ENCODE measurements at regions not wholly inside any gene's neighbourhood (a gene's known extent, or its start where the extent isn't known, plus 50 kb on each side); places are given as distances from the start of the nearest gene placed in this dataset.

- no peaks in the 10 kb centered on the region for H3K9me3 ChIP-seq
- no peaks in the 10 kb centered on the region for H3K4me1 ChIP-seq
- 85% methylated on average over 5 of the region's 9 CpGs for WGBS
- DNase-seq (ENCODE audit: low spot score in 2 of 2), result no peak
- no peak overlapping the region for H3K27ac ChIP-seq
- H3K4me3 ChIP-seq, result no peak overlapping the region
- TF ChIP-seq, protein P1, sequence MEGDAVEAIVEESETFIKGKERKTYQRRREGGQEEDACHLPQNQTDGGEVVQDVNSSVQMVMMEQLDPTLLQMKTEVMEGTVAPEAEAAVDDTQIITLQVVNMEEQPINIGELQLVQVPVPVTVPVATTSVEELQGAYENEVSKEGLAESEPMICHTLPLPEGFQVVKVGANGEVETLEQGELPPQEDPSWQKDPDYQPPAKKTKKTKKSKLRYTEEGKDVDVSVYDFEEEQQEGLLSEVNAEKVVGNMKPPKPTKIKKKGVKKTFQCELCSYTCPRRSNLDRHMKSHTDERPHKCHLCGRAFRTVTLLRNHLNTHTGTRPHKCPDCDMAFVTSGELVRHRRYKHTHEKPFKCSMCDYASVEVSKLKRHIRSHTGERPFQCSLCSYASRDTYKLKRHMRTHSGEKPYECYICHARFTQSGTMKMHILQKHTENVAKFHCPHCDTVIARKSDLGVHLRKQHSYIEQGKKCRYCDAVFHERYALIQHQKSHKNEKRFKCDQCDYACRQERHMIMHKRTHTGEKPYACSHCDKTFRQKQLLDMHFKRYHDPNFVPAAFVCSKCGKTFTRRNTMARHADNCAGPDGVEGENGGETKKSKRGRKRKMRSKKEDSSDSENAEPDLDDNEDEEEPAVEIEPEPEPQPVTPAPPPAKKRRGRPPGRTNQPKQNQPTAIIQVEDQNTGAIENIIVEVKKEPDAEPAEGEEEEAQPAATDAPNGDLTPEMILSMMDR (IDR thresholded peaks at IDR 0.05), result no peak
- H3K36me3 ChIP-seq, result no peaks in the 10 kb centered on the region
- peaks cover 6% of the 10 kb centered on the region for H3K27me3 ChIP-seq
Observed at GRCh38 chr2:239610457-239611221, 209.8 kb upstream of the HDAC4 start.

GRCh38 chr2:239609607-239610310, 208.9 kb upstream of the HDAC4 start:
- WGBS, result 95% methylated on average over 23 of the region's 26 CpGs
- Histone ChIP-seq H3K27me3 (peaks cover 6% of the 10 kb centered on the region), H3K4me3 (no peak overlapping the region), H3K27ac (no peak overlapping the region), H3K9me3 (no peaks in the 10 kb centered on the region), H3K36me3 (no peaks in the 10 kb centered on the region), H3K4me1 (no peaks in the 10 kb centered on the region)
- peak in 1 of 2 donors; percentile 46 for DNase-seq (ENCODE audit: low spot score in 2 of 2)
- TF ChIP-seq POLR2AphosphoS5 (IDR thresholded peaks at IDR 0.05) (no peak), EP300 (IDR thresholded peaks at IDR 0.05) (no peak), POLR2A (IDR thresholded peaks at IDR 0.05) (no peak)
- TF ChIP-seq, protein P1 (IDR thresholded peaks at IDR 0.05), result no peak

- H3K27me3 ChIP-seq, result peaks cover 6% of the 10 kb centered on the region
- H3K27ac ChIP-seq, result no peak overlapping the region
- WGBS, result 94% methylated on average over 11 of the region's 11 CpGs
- no peak for TF ChIP-seq EP300 (IDR thresholded peaks at IDR 0.05)
- TF ChIP-seq, protein P1 (IDR thresholded peaks at IDR 0.05), result no peak
- no peak for TF ChIP-seq POLR2A (IDR thresholded peaks at IDR 0.05)
- no peak for TF ChIP-seq POLR2AphosphoS5 (IDR thresholded peaks at IDR 0.05)
- H3K4me3 ChIP-seq, result no peak overlapping the region
- no peaks in the 10 kb centered on the region for H3K4me1 ChIP-seq
- H3K36me3 ChIP-seq, result no peaks in the 10 kb centered on the region
- DNase-seq (ENCODE audit: low spot score in 2 of 2), result peak in 1 of 2 donors; percentile 51
- no peaks in the 10 kb centered on the region for H3K9me3 ChIP-seq
Observed at GRCh38 chr2:239609162-239609561, 208.3 kb upstream of the HDAC4 start.

DNA sequence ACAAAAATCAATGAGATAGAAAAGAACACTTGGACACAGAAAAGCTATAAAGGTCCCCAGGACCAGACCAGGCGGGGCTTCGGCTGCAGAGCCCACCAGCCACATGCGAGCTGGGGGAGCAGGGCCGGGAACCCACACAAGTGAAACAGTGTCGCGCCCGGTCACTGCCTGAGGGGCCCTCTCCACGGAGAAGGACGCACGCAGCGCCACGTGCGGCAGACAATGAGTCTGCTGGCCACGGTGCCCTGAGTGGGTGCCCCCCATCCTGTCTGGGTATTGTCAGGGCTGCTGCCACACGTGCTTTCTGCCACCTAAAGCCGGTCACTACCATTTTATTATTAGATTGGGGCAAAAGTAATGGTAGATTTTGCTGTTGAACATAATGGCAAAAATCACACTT, 207.9 kb upstream of the HDAC4 start:
- no peak overlapping the region for H3K4me3 ChIP-seq
- WGBS, result 97% methylated on average over 15 of the region's 16 CpGs
- no peak for DNase-seq (ENCODE audit: low spot score in 2 of 2)

DNA sequence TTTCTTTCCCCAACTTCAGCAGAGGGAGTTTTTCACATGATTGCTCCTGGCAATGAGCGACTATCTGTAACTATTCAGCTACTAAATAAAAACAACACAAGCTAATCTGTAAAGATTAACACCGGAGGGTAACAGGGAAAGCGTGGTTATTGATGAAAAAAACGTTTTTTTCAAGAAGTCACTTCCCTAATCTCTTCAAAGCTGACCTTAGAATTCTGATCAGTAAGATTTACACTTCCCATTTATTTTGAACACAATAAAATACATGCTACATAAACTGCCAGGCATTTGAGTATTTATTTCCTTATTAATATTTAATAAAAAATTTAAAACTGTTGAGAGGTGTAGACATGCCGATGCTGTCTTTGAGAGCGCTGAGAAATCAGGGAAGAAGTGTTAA, 207.4 kb upstream of the HDAC4 start:
- H3K27ac ChIP-seq, result no peak overlapping the region
- H3K36me3 ChIP-seq, result no peaks in the 10 kb centered on the region
- 71% methylated on average over 6 of the region's 6 CpGs for WGBS
- H3K4me3 ChIP-seq, result no peak overlapping the region
- no peak for DNase-seq (ENCODE audit: low spot score in 2 of 2)
- TF ChIP-seq EP300 (IDR thresholded peaks at IDR 0.05) (no peak), POLR2A (IDR thresholded peaks at IDR 0.05) (no peak), POLR2AphosphoS5 (IDR thresholded peaks at IDR 0.05) (no peak)
- TF ChIP-seq, protein P1 (IDR thresholded peaks at IDR 0.05), result no peak
- peaks cover 6% of the 10 kb centered on the region for H3K27me3 ChIP-seq
- no peaks in the 10 kb centered on the region for H3K4me1 ChIP-seq
- H3K9me3 ChIP-seq, result no peaks in the 10 kb centered on the region

More for the DNA sequence above, 207.9 kb upstream of the HDAC4 start:
- H3K27me3 ChIP-seq, result peaks cover 6% of the 10 kb centered on the region
- H3K9me3 ChIP-seq, result no peaks in the 10 kb centered on the region
- H3K4me1 ChIP-seq, result no peaks in the 10 kb centered on the region
- TF ChIP-seq POLR2A (IDR thresholded peaks at IDR 0.05) (no peak), EP300 (IDR thresholded peaks at IDR 0.05) (no peak), POLR2AphosphoS5 (IDR thresholded peaks at IDR 0.05) (no peak)
- TF ChIP-seq, protein P1 (IDR thresholded peaks at IDR 0.05), result no peak
- no peaks in the 10 kb centered on the region for H3K36me3 ChIP-seq
- no peak overlapping the region for H3K27ac ChIP-seq

Data from suprapubic skin (tissue), 4 donors.